Upper lobe of left lung (tissue), 4 donors: ENCODE measurements at regions not wholly inside any gene's neighbourhood (a gene's known extent, or its start where the extent isn't known, plus 50 kb on each side); places are given as distances from the start of the nearest gene placed in this dataset.

Experiments
- CTCF ChIP-seq, 6 experiments: fragments of 450-650 bp in 4 of 6; fragments of 200-600 bp in 2 of 6; sonication (generic) in 2 of 6; IDR thresholded peaks; one replicate each; pipeline ENCODE4 v1.5.1; 2016 to 2019; ENCODE audit warnings: antibody characterized with exemption in 6 of 6
- EP300 ChIP-seq, 4 donors: sonication (generic); formaldehyde crosslinking; IDR thresholded peaks; one replicate each; pipeline ENCODE4 v1.5.1; 2017; ENCODE audit warnings: antibody characterized with exemption in 4 of 4, control low read depth in 2 of 4
- POLR2A ChIP-seq, 4 donors: fragments of 450-650 bp; IDR thresholded peaks; one replicate each; pipeline ENCODE4 v1.5.1; 2016 to 2017; ENCODE audit warnings: antibody characterized with exemption in 4 of 4, mild to moderate bottlenecking in 2 of 4

DNA sequence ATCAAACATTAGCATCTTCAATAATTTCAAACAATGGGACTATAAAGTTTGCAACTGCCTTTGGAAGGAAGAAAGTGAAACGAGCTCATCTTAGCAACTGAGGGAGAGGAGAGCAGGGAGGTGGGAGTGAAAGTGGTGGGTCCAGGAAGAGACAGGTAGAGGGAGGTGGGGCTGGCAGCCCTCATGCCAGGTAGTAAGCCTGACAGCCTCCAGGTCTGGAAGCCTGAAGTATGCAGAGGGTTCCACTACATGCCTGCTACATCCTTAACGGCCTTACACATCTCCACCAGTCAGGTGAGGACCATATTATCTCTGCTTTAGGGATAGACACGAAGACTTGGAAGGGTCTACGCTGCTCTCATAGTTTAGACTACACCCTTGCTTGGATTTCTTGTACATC is 201.1 kb upstream of the TWIST2 start:
- TF ChIP-seq EP300 (IDR thresholded peaks at IDR 0.05) (no peak), CTCF (IDR thresholded peaks at IDR 0.05) (no peak), POLR2A (IDR thresholded peaks at IDR 0.05) (no peak)
